ENCODE measurements at regions not wholly inside any gene's neighbourhood (a gene's known extent, or its start where the extent isn't known, plus 50 kb on each side); places are given as distances from the start of the nearest gene placed in this dataset.

- no peaks in the 10 kb centered on the region for H3K9me3 ChIP-seq (ENCODE audit: control insufficient read depth, insufficient read depth, low read length)
- H3K4me1 ChIP-seq (ENCODE audit: insufficient read depth, low read length) = peaks cover 44% of the 10 kb centered on the region
- no peak overlapping the region for H3K9ac ChIP-seq (ENCODE audit: low read depth, low read length)
- H3K36me3 ChIP-seq (ENCODE audit: insufficient read depth, low read length) = no peaks in the 10 kb centered on the region
Observed at GRCh38 chr3:30553641-30554316, 52.6 kb upstream of the TGFBR2 start.

- H3K9me3 ChIP-seq (ENCODE audit: control insufficient read depth, insufficient read depth, low read length) = no peaks in the 10 kb centered on the region
- H3K9ac ChIP-seq (ENCODE audit: low read depth, low read length) = no peak overlapping the region
- H3K36me3 ChIP-seq (ENCODE audit: insufficient read depth, low read length) = no peaks in the 10 kb centered on the region
- peaks cover 39% of the 10 kb centered on the region for H3K4me1 ChIP-seq (ENCODE audit: insufficient read depth, low read length)
Observed at GRCh38 chr3:30554317-30554690, 52.1 kb upstream of the TGFBR2 start.

GRCh38 chr3:30555968-30556367 is 50.4 kb upstream of the TGFBR2 start:
- no peaks in the 10 kb centered on the region for H3K9me3 ChIP-seq (ENCODE audit: control insufficient read depth, insufficient read depth, low read length)
- H3K4me1 ChIP-seq (ENCODE audit: insufficient read depth, low read length) = peaks cover 25% of the 10 kb centered on the region
- H3K9ac ChIP-seq (ENCODE audit: low read depth, low read length) = no peak overlapping the region
- H3K36me3 ChIP-seq (ENCODE audit: insufficient read depth, low read length) = no peaks in the 10 kb centered on the region

All from ES-I3 (cell line).